NCI-H82 treated with DMSO at 0.1 percent for 48 hours (cell line): ENCODE measurements at regions not wholly inside any gene's neighbourhood (a gene's known extent, or its start where the extent isn't known, plus 50 kb on each side); places are given as distances from the start of the nearest gene placed in this dataset.

Experiments used
- DNase-seq: peaks from one replicate; lab custom pipeline; 2025; ENCODE audit not compliant: unreplicated experiment; lab: John Stamatoyannopoulos, UW

DNA sequence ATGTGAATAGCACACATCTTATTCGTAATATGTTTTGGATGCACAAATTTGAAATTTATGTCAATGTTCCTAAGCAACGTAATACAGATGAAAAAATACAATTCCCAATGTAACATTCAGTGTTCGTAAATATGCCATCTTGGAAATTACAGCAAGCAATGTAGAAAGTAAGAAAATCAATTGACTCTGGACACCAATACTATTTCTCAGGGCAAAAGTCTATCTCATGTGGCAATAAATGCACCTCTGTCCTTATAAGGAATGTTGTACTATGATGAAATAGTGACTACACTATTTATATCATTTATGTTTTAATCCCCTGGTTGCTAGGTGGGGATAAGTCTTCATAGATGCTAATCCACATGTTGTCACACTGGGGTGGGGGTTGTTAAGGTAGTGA, 251.2 kb downstream of the GXYLT1 start:
- no peak for DNase-seq

DNA sequence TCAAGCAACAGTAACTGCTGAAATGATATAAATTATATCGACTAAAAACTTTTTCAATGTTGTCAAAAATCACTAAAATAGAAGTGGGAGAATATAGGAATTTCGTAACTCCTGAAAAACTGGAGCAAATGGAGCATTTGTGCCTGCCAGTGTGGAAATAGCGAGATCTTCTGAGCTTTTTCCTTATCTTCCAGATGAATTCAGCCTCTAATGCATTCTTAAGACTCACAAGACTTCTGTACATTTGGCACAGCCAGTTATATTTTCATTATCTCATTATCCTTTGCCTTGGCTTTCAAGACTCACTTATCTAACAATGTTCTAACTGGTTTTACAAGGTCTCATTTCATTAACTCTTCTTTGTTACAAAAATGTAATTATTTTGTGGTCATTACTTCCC, 252.4 kb downstream of the GXYLT1 start:
- no peak for DNase-seq

DNA sequence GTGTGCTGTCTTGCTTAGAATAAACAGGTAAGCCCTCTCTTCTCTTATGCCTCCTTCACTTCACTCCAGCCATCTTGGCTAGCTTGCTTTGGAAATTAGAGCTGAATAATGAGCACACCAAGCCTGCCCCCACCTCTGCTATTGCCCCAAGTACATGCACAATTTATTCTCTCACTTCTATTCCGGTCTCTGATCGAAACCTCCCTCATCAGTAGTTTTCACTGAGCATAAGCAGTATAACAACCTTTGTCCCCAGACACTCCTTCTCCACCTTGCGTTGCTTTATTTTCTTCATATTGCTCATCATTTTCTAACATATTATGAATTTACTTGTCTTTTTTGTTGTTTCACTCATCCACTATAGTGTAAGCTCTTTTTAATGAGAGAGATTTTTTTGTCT, 253.4 kb downstream of the GXYLT1 start:
- no peak for DNase-seq

DNA sequence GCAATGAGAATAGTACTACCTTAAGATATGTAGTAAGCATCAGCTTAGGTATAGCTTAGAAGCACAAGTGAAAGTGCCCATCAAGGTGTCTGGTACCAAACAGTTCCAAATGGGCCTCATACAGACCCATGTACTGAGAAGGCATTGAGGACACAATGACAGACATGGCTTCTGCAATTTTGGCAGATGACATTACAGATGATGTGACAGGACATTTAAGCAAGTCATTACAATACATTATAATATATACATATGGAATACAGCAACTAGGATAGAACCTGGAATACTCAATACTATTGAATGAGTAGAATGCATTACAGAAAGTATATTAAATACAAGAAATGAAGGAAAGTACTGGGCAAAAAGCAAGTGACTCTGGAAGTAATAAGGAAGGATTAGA, 256.4 kb downstream of the GXYLT1 start:
- no peak for DNase-seq

DNA sequence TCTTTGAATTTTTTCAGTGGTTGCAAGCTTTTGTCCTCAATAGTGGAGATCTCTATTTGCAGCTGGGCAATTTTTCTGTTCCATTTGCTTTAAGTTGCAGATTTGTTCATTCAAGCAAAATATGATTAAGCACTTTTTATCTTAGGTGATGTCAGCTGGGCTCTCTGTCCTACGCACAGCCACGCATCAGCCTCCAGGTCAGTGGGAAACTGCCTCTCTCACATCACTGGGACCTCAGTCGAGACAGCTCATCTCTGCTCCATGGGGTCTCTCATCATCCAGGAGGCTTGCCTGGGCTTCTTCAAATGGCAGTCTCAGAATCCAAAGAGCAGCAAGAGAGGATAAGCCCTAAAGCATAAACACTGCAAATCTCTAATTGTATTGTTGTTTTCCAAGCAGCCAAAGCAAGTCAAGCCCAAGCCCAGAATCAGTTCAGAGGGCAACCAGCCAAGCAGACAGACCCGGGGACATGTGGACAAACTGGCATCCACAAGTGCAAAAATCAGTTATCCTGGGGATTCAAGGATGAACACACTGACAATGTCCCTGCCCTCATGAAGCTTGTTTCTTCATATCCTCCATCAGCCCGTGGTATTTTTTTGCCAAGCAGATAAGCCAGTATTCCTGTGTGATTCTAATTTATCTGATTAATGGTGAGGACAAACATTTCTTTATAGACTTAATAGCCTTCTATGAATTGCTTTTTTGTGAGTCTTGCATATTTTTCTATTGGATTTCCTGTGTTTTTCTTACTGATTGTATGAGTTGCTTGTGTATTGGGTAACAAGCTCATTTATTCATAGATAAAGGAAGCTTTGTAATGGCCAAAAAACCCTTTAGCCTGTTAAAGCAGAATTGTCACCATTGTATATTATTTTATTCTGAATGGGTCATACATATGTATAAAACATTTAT, 262.5 kb downstream of the GXYLT1 start:
- DNase-seq: no peak

DNA sequence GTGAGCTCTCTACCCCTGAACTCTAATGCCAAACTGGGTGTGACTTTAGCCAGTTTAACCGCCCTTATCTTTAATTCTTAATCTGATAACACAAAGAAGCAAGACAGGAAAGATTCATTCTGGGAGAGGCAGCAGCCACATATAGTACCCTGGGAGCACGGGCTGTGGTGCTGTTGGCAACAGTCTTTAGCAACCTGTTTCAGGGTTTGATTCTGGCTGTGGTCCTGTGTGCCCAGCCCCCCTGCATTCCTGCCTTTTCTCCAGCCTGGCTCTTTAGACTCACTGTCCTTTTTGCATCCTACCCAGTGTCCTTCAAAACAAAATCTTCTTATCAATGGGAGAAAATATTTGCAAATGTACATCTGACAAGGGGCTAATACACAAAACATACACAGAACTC, 275.2 kb downstream of the GXYLT1 start:
- DNase-seq: no peak

DNA sequence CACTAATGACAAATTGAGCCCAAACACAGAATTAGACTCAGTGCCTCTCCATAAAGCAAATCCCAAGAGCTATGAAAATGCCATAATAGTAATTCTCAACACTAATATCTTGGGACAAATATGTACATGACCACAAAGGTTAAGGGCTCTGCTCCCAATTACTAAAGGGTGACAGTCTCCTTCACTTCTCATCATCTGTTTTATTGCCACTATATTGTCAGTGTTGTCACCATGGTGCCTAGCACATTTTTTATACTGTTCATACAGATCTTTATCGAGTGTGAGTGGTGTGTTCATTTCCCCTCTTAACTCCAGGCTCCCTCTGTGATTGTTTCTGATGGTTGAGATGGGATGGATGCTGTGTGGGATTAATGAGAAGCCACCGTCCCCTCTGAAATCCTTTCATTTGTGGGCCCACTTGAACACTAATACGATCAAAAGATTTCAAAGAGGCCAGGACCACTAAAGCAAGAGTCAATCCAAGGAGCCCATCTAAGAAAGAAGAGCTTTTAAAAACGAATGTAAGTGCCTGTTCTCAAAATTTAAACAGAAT, 277.7 kb downstream of the GXYLT1 start:
- DNase-seq: no peak

DNA sequence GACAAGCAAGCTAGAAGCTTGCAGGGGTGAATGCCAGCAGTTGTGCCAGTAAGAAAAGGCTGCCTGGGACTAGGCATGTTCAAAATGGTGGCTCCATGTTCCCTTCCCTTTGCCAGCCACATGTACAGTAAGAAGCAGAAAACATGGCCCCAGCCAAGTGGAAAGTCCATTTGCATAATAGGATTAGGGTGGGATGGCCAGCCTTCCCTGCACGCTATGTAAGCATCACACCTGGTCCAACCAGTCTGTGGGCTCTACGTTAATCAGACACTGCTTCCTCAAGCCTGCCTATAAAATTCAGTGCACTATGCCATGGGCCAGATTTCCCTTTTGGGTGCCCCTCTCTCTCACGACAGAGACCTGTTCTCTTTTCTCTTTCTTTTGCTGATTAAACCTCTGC, 288.4 kb downstream of the GXYLT1 start:
- peak; percentile 8 for DNase-seq

DNA sequence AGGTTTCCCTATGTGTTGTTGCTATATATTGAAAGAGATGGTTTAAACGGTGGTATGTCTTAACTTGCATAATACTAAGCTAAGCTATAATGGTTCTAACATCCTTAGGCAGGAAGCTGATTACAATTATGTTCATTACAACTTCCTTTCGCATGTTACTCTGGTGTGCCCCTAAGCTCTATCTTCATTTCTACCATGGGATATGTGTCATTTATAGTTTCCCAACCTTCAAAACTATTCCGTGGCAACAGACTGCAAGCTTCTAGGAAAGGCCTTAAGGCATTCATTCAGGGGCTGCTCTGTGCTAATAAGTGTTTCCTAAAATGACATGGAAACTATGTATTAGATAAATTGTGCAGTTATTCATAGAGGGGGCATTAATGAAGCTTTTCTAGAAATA, 294.6 kb downstream of the GXYLT1 start:
- no peak for DNase-seq

DNA sequence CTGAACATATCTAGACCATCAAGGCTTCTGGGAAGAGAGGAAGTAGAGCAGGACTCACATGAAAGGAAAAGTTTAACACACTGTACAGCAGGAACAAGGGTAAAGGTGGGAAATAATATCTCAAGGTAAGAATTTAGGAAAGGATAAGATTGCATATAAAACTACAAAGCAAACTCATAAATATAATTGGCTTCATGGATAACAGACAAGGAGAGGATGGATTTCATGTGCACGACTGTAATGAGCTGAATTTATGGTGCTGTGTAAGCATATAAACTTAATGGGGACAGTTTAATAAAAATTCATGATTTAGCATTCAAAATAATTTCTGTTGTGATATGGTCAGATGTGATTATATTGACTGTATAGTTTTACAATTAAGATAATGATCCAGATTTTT, 298.0 kb downstream of the GXYLT1 start:
- no peak for DNase-seq

DNA sequence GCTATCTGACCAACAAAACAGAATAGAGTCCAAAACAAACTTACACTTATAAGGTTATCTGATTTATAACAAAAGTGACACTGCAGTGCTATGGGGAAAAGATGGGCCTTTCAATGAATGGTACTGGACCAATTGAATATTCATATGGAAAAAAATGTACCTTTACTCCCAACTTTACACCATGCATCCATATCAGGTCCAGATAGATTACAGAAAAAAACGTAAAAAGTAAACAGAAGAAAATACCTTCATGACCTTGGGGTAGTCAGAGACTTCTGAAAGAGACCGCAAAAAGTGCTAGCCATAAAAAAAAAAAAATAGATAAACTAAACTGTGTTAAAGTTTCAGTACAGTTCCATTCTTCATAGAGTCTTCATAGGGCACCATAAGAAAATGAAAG, 308.3 kb downstream of the GXYLT1 start:
- DNase-seq: no peak

DNA sequence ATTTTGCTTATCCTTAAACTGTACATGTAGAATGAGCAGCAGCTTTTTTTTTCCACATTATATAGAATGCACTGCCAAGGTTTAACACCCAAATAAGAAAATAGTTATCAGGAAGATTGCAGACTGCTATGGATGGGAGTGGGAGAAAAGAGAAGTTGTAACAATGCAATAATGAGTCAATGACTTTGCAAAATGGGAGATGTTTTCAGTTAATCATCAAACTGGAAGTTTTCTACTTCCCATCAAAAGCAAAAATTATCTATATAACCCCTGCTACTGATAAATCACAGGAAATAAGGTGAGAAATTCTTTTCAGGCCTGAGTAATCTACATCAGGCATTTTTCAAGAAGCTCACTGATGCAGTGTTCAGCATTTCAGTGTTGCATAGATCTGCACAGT, 309.1 kb downstream of the GXYLT1 start:
- DNase-seq: no peak

DNA sequence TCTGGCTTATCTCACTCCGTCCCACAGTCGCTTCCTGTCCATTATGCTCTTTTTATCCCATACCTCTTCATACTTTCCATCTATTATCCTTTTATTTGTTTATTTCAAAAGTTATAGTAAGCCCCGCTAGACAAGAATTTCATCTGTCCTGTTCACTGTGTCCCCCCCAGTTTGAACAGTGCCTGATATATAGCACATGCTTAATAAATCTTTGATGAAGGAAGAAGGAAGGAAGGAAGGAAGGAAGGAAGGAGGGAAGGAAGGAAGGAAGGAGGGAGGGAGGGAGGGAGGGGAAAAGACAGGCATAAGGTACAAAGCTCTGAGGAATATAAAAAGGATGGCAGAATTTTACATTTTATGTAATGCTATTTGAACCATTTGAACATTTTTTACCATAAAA, 324.7 kb downstream of the GXYLT1 start:
- DNase-seq: no peak

DNA sequence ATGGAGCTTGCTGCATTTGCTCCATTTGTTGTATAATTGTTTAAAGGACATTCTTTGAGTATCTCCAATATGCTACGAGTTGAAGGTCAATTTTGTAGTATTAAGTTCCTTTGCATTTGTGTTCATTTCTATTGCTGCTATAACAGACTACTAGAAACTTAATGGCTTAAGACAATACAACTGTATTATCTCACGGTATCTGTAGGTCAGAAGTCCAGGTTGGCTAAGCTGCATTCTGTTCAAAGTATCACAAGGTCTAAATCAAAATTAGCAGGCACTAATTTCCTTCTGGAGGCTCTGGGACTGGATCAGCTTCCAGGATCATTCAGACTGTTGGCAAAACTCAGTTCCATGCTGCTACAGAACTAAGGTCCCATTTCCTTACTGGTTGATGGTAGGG, 340.6 kb downstream of the GXYLT1 start:
- DNase-seq: no peak

DNA sequence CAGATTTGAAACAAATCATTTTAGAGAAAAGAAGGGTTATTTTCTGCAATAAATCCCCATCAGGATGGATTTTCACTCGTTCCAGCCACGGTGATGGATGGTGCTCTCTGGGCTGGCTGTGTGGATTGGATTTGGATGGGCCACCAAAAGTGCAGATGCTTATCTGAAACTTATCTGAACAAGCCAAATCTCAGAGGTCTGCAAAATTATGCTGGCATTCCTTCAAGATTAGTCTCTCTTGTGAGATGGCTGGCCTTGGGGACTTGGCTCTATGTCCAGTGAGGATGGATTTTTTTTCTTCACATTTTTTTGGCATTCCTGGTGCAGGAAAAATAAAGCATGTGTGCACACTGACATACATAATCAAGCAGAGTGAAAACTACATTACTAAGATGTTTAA, 341.9 kb downstream of the GXYLT1 start:
- no peak for DNase-seq

DNA sequence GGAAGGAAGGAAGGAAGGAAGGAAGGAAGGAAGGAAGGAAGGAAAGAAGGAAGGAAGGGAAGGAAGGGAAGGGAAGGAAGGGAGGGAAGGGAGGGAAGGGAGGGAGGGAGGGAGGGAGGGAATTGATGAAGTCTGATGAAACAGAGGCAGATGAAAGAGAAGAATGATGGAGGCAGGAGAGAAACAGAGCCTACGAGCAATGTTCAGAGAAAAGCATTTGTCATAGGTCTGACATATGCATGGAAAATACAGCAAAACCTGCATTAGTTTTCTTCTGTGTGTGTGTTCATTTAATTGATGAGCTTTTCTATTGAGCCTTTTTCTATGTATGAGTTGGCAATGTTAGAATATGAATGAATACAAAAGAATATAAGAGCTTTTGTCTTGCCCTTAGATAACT, 343.4 kb downstream of the GXYLT1 start:
- no peak for DNase-seq

DNA sequence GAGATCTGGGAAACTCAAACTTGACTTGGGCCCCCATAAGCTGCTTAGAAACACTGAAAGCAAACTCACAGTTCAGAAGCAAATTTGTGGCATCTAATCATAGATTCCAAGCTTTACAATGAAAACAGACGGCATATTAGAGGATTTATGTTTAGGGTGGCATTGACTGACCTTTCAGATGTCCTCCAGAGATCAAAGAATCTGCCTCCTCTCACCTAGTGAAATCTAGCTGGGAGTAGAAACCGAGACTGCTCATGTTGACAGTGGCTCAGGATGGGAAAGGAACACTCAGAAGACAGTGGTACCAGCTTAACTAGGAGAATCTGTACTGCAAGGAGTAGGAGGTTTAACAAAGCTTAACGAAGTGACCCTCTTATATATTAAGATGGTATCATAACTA, 345.0 kb downstream of the GXYLT1 start:
- no peak for DNase-seq

DNA sequence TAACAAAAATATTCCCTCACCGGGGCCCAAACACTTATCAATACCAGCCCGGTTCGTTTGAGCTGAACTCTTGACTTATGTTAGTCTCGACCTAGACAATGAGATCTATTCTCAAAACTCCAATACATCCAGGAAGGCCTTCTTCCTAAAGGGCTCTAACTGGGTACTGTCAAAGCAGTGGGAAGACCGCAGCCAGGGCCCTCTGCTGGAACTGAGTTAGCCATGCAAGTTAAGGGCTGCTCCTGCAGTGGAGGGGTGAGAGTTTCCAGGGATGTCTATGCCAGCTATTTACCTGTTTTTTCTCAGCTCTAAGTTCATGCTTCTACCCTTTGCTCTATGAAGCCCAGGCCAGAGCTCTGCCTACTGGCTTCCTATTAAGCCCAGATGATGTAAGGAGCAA, 348.8 kb downstream of the GXYLT1 start:
- no peak for DNase-seq

DNA sequence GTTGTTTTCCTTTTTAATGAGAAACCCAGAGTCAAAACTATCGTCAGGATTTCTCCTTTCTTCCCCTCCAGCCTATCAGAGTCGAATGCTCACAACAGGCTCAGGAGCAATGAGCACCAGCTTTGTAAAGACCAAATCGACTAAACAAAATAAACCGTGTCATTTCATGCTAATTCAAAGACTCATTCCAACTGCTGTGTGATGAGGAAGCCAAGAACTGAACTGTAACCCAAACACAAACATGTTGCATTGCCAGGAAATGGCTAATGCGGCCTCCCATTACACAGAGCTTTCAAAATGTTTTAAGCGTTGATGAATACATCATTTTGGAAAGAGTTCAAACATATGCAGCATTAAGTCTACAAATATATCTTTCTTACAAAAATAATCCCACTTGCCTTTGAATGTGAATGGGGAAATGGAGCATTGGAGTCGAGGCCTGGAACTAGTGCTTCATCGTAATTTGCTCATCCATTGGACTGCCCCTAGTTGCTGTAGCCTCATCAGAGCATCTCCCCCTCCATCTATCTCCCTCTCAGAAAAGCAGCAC, 349.5 kb downstream of the GXYLT1 start:
- no peak for DNase-seq

DNA sequence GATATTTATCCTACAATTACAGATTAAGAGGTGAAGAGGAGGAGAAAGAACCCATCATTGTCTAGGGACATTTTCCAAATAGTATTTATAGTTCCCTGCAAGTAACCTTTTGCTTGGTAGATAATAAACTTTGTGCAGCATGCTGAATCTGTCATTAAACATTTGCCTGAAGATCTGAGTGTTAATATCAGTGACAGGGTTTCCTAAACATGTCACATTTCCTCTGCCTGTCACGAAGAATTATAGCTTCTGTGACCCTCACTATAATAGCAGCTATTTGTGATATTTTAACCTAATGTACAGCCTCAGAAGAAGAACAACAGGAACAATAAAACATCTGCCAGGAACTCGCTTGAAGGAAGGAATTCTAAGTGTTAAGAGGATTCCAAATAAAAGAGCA, 350.3 kb downstream of the GXYLT1 start:
- no peak for DNase-seq

DNA sequence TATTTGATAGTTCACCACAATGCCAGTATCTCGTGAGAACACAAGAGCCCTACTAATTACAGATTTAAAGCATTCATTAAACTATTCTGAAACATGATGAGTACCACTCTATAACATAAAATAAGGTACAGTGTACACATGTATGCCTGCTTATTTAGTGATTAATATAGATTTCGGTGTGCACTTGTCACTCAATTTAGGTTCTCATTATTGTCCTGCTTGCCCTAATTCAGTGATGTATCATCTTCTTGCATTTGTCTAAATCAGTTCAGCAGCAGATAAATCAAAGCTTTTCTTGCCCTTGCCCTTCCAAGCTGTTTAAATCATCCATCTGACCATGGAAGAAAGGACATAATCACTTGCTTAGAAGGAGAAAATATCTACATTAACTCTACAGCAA, 359.7 kb downstream of the GXYLT1 start:
- no peak for DNase-seq

DNA sequence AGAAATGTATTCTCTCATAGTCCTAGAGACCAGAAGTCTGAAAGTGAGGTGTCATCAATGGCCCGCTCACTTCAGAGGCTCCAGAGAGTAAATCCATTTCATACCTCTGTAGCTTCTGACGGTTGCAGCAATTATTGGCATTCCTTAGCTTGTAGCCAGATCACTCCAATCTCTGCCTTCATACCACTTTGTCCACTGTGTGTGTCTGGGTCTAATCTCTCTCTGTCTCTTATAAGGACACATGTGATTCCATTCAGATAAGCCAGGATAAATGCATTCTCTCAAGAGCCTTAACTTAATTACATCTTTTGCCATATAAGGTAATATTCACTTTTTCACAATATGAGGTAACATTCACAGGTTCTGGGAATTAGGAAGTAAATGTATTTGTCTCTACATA, 365.7 kb downstream of the GXYLT1 start:
- no peak for DNase-seq
